OCI-LY3 (cell line): ENCODE measurements at regions not wholly inside any gene's neighbourhood (a gene's known extent, or its start where the extent isn't known, plus 50 kb on each side); places are given as distances from the start of the nearest gene placed in this dataset.

ENCODE experiments used
- EZH2phosphoT487 ChIP-seq: fragments of 200-600 bp; shearing (Covaris generic); IDR thresholded peaks from 2 replicates; pipeline ENCODE4 v1.6.1; 2018; ENCODE audit warnings: antibody characterized with exemption, mixed run types, low read depth
- TF ChIP-seq, protein P1 (sequence below): fragments of 200-600, 300-600 bp; sonication (generic); IDR thresholded peaks from 2 replicates; pipeline ENCODE4 v1.5.1; 2014; ENCODE audit warnings: antibody characterized with exemption, low read length, low read depth

DNA sequence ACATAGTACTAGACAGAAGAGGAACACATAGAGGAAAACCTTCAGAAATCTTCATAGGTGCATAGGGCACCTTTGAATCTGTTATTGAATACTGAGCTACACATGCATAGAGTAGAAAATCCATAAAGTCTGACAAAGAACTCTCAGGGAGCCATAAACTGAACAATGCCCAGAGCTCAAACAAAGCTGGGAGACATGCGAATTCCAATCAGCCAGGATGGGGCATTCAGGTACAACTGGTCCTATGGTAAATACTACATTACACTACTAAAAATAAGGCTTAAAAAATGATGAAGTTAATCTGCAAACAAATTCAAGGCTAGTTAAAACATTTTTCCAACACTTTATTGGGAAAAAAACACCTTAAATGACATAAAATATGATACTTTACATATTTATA is 259.7 kb downstream of the DIO2 start:
- no peak for TF ChIP-seq EZH2phosphoT487
- TF ChIP-seq, protein P1, sequence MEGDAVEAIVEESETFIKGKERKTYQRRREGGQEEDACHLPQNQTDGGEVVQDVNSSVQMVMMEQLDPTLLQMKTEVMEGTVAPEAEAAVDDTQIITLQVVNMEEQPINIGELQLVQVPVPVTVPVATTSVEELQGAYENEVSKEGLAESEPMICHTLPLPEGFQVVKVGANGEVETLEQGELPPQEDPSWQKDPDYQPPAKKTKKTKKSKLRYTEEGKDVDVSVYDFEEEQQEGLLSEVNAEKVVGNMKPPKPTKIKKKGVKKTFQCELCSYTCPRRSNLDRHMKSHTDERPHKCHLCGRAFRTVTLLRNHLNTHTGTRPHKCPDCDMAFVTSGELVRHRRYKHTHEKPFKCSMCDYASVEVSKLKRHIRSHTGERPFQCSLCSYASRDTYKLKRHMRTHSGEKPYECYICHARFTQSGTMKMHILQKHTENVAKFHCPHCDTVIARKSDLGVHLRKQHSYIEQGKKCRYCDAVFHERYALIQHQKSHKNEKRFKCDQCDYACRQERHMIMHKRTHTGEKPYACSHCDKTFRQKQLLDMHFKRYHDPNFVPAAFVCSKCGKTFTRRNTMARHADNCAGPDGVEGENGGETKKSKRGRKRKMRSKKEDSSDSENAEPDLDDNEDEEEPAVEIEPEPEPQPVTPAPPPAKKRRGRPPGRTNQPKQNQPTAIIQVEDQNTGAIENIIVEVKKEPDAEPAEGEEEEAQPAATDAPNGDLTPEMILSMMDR: no peak
